ENCODE measurements at regions not wholly inside any gene's neighbourhood (a gene's known extent, or its start where the extent isn't known, plus 50 kb on each side); places are given as distances from the start of the nearest gene placed in this dataset.
"Not testable (repeated sequence)": the region's sequence is repeated elsewhere in the genome, so short reads cannot be mapped to it uniquely, and the experiment has no call there.

DNA sequence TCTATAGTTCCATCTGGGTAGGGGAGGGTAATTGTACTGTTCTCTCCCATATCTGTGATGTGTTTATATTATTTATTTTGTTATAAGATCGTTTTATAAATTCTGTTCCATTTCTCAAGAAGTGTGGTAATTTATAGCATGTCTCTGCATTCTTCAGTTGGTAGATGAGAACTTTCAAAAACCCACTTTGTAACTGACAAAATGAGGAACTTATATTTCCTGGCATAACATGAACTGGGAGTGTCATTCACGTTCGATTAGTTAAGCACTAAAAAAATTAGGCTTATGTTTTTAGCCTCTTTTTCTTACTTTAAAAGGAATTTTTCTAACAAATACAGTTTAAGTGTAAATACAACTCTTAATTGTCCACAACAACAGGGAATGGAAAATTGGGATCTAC, 230.8 kb downstream of the CGGBP1 start:
- H3K4me3 ChIP-seq (ENCODE audit: low read depth, low read length): no peak overlapping the region
- TF ChIP-seq, protein P1, sequence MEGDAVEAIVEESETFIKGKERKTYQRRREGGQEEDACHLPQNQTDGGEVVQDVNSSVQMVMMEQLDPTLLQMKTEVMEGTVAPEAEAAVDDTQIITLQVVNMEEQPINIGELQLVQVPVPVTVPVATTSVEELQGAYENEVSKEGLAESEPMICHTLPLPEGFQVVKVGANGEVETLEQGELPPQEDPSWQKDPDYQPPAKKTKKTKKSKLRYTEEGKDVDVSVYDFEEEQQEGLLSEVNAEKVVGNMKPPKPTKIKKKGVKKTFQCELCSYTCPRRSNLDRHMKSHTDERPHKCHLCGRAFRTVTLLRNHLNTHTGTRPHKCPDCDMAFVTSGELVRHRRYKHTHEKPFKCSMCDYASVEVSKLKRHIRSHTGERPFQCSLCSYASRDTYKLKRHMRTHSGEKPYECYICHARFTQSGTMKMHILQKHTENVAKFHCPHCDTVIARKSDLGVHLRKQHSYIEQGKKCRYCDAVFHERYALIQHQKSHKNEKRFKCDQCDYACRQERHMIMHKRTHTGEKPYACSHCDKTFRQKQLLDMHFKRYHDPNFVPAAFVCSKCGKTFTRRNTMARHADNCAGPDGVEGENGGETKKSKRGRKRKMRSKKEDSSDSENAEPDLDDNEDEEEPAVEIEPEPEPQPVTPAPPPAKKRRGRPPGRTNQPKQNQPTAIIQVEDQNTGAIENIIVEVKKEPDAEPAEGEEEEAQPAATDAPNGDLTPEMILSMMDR (IDR thresholded peaks at IDR 0.05; ENCODE audit: low read depth, low read length): no peak

DNA sequence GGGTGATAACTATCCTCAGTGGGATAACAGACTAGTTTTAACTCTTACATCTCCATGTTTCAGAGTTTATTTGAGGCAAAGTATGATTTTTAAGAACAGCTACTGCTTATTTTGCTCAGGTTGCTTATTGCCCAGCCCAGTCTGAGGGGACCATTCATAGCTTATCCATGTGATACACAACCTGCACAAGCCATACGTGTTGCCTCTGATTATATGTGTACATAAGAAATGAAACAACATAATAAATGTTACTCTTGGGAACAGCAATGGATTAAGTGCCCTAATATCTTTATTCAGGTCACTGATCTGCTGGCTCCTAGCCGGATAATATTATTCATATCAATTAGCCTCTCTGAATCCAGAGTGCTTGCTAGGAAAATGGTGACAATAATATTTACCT, 236.2 kb downstream of the CGGBP1 start:
- H3K4me3 ChIP-seq (ENCODE audit: low read depth, low read length): no peak overlapping the region
- TF ChIP-seq, protein P1 (IDR thresholded peaks at IDR 0.05; ENCODE audit: low read depth, low read length): no peak

GRCh38 chr3:87813503-87813902, 245.3 kb downstream of the CGGBP1 start:
- H3K4me3 ChIP-seq (ENCODE audit: low read depth, low read length): not testable (repeated sequence)

DNA sequence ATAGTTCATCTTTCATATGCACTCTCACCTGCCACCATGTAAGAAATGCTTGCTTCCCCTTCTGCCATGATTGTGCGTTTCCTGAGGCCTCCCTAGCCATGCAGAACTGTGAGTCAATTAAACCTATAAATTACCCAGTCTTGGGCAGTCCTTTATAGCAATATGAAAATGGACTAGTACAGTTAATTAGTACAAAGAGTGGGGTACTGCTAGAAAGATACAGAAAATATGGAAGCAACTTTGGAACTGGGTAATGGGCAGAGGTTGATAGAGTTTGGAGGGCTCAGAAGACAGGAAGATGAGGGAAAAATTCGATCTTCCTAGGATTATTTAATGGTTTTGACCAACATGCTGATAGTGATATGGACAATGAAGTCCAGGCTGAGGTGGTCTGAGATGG, 246.9 kb downstream of the CGGBP1 start:
- TF ChIP-seq, protein P1 (IDR thresholded peaks at IDR 0.05; ENCODE audit: low read depth, low read length): no peak
- no peak overlapping the region for H3K4me3 ChIP-seq (ENCODE audit: low read depth, low read length)

- TF ChIP-seq, protein P1 (IDR thresholded peaks at IDR 0.05; ENCODE audit: low read depth, low read length): no peak
- H3K4me3 ChIP-seq (ENCODE audit: low read depth, low read length): no peak overlapping the region
Observed at GRCh38 chr3:87810452-87811016, 248.3 kb downstream of the CGGBP1 start.

GRCh38 chr3:87805670-87806069, 253.1 kb downstream of the CGGBP1 start:
- H3K4me3 ChIP-seq (ENCODE audit: low read depth, low read length): no peak overlapping the region
- TF ChIP-seq, protein P1 (IDR thresholded peaks at IDR 0.05; ENCODE audit: low read depth, low read length): no peak

- TF ChIP-seq, protein P1 (IDR thresholded peaks at IDR 0.05; ENCODE audit: low read depth, low read length): no peak
- no peak overlapping the region for H3K4me3 ChIP-seq (ENCODE audit: low read depth, low read length)
Observed at GRCh38 chr3:87801409-87801808, 257.4 kb downstream of the CGGBP1 start.

GRCh38 chr3:87800516-87800915, 258.3 kb downstream of the CGGBP1 start:
- TF ChIP-seq, protein P1 (IDR thresholded peaks at IDR 0.05; ENCODE audit: low read depth, low read length): no peak
- no peak overlapping the region for H3K4me3 ChIP-seq (ENCODE audit: low read depth, low read length)
